H9 (cell line): ENCODE measurements at regions not wholly inside any gene's neighbourhood (a gene's known extent, or its start where the extent isn't known, plus 50 kb on each side); places are given as distances from the start of the nearest gene placed in this dataset.

ENCODE experiments used
- DNase-seq: peaks from one replicate; pipeline ENCODE4 v3.0.0-alpha.2; 2017
- H2AFZ ChIP-seq: one replicate; pipeline ENCODE4 v1.6.1; 2013; ENCODE audit warnings: mild to moderate bottlenecking, low read length, control low read depth, moderate library complexity
- H2AK5ac ChIP-seq: 2 replicates; pipeline ENCODE4 v1.6.1; 2013; ENCODE audit warnings: low read length, control low read depth, mixed read lengths; ENCODE audit not compliant: insufficient read length
- H2BK120ac ChIP-seq: one replicate; pipeline ENCODE4 v1.6.1; 2013; ENCODE audit warnings: low read depth, mild to moderate bottlenecking, low read length, control low read depth, inconsistent platforms; ENCODE audit not compliant: poor library complexity, severe bottlenecking
- H2BK12ac ChIP-seq: 2 replicates; pipeline ENCODE4 v1.6.1; 2013; ENCODE audit warnings: low read length, control low read depth, mixed read lengths, low read depth; ENCODE audit not compliant: insufficient read length
- H2BK15ac ChIP-seq: 2 replicates; pipeline ENCODE4 v1.6.1; 2013; ENCODE audit warnings: low read depth, low read length, control low read depth
- H2BK20ac ChIP-seq: one replicate; pipeline ENCODE4 v1.6.1; 2013; ENCODE audit warnings: low read depth, mild to moderate bottlenecking, low read length, control low read depth, inconsistent platforms; ENCODE audit not compliant: poor library complexity, severe bottlenecking
- H2BK5ac ChIP-seq: 2 replicates; pipeline ENCODE4 v1.6.1; 2013; ENCODE audit warnings: low read length, control low read depth, mixed read lengths; ENCODE audit not compliant: insufficient read length
- H3K14ac ChIP-seq: 2 replicates; pipeline ENCODE4 v1.6.1; 2013; ENCODE audit warnings: low read length, control low read depth; ENCODE audit not compliant: insufficient read depth
- H3K18ac ChIP-seq: 2 replicates; pipeline ENCODE4 v1.6.1; 2013; ENCODE audit warnings: low read depth, mild to moderate bottlenecking, mixed read lengths, low read length, control low read depth; ENCODE audit not compliant: insufficient read length
- H3K23ac ChIP-seq: 2 replicates; pipeline ENCODE4 v1.6.1; 2013; ENCODE audit warnings: low read length, control low read depth, mixed read lengths, low read depth; ENCODE audit not compliant: insufficient read length
- H3K23me2 ChIP-seq: 2 replicates; pipeline ENCODE4 v1.6.1; 2013; ENCODE audit warnings: low read depth, mild to moderate bottlenecking, mixed read lengths, low read length, control low read depth; ENCODE audit not compliant: insufficient read length, poor library complexity, severe bottlenecking
- H3K27ac ChIP-seq: 2 replicates; pipeline ENCODE4 v1.5.1; 2013; ENCODE audit warnings: low read length, control low read depth, mixed read lengths, low read depth; ENCODE audit not compliant: insufficient read length
- H3K27me3 ChIP-seq: 2 replicates; pipeline ENCODE4 v1.6.1; 2013; ENCODE audit warnings: low read length, control low read depth, inconsistent platforms; ENCODE audit not compliant: insufficient read depth
- H3K4ac ChIP-seq: 2 replicates; pipeline ENCODE4 v1.6.1; 2013; ENCODE audit warnings: low read depth, mild to moderate bottlenecking, control low read depth, inconsistent platforms, low read length, moderate library complexity
- H3K4me1 ChIP-seq: 2 replicates; pipeline ENCODE4 v1.6.1; 2013; ENCODE audit warnings: low read length, control low read depth, inconsistent platforms; ENCODE audit not compliant: insufficient read depth
- H3K4me2 ChIP-seq: 2 replicates; pipeline ENCODE4 v1.6.1; 2013; ENCODE audit warnings: low read length, control low read depth, mixed read lengths; ENCODE audit not compliant: insufficient read length, insufficient read depth
- H3K56ac ChIP-seq: 2 replicates; pipeline ENCODE4 v1.6.1; 2013; ENCODE audit warnings: low read depth, mild to moderate bottlenecking, mixed read lengths, low read length, control low read depth; ENCODE audit not compliant: insufficient read length
- H3K79me1 ChIP-seq: 2 replicates; pipeline ENCODE4 v1.6.1; 2013; ENCODE audit warnings: low read depth, mild to moderate bottlenecking, moderate library complexity, low read length, control low read depth, inconsistent platforms; ENCODE audit not compliant: insufficient read depth, poor library complexity, severe bottlenecking
- H3K79me2 ChIP-seq: 2 replicates; pipeline ENCODE4 v1.6.1; 2013; ENCODE audit warnings: low read length, control low read depth, inconsistent platforms; ENCODE audit not compliant: insufficient read depth
- H3K9ac ChIP-seq: 2 replicates; pipeline ENCODE4 v1.6.1; 2013; ENCODE audit warnings: low read length, control low read depth, mixed read lengths; ENCODE audit not compliant: insufficient read length; ENCODE audit errors: extremely low read depth
- H3K9me3 ChIP-seq: one replicate; pipeline ENCODE4 v1.6.1; 2013; ENCODE audit warnings: low read depth, low read length, inconsistent platforms; ENCODE audit not compliant: control insufficient read depth
- H3T11ph ChIP-seq: one replicate; pipeline ENCODE4 v1.6.1; 2013; ENCODE audit warnings: mild to moderate bottlenecking, low read length, control low read depth, inconsistent platforms
- H4K20me1 ChIP-seq: one replicate; pipeline ENCODE4 v1.6.1; 2013; ENCODE audit not compliant: control insufficient read depth, insufficient read length, insufficient read depth
- H4K5ac ChIP-seq: 2 replicates; pipeline ENCODE4 v1.6.1; 2013; ENCODE audit warnings: low read depth, mild to moderate bottlenecking, mixed read lengths, low read length, control low read depth; ENCODE audit not compliant: insufficient read length
- H4K8ac ChIP-seq: replicated peaks from 2 replicates; pipeline ENCODE4 v1.6.1; 2013; ENCODE audit warnings: low read length, control low read depth, mixed read lengths, low read depth; ENCODE audit not compliant: insufficient read length
- H4K91ac ChIP-seq: 2 replicates; pipeline ENCODE4 v1.6.1; 2013; ENCODE audit warnings: low read depth, mild to moderate bottlenecking, moderate library complexity, mixed read lengths, low read length, control low read depth; ENCODE audit not compliant: insufficient read length
- H3K27ac Mint-ChIP-seq, 3 experiments: 2 replicates in 2 of 3; 3 replicates in 1 of 3; pipeline ENCODE4 v1.8.0; 2020 to 2021; ENCODE audit warnings: mixed read lengths in 3 of 3, mild to moderate bottlenecking in 1 of 3, moderate library complexity in 1 of 3
- H3K27me3 Mint-ChIP-seq: 2 replicates; pipeline ENCODE4 v1.8.0; 2021; ENCODE audit warnings: low read depth, mild to moderate bottlenecking, moderate library complexity, mixed read lengths
- H3K36me3 Mint-ChIP-seq, 3 experiments: 2 replicates in 2 of 3; 3 replicates in 1 of 3; pipeline ENCODE4 v1.8.0; 2020 to 2021; ENCODE audit warnings: low read depth in 3 of 3, mixed read lengths in 3 of 3; ENCODE audit not compliant: insufficient read depth in 1 of 3
- H3K4me1 Mint-ChIP-seq, 2 experiments: 2 replicates each; pipeline ENCODE4 v1.8.0; 2020; ENCODE audit warnings: mixed read lengths in 2 of 2
- H3K4me3 Mint-ChIP-seq, 2 experiments: 2 replicates in 1 of 2; 3 replicates in 1 of 2; pipeline ENCODE4 v1.8.0; 2020 to 2021; ENCODE audit warnings: mild to moderate bottlenecking in 2 of 2, mixed read lengths in 2 of 2, moderate library complexity in 1 of 2
- H3K9me3 Mint-ChIP-seq, 2 experiments: 2 replicates in 1 of 2; 3 replicates in 1 of 2; pipeline ENCODE4 v1.8.0; 2020; ENCODE audit warnings: mild to moderate bottlenecking in 2 of 2, mixed read lengths in 2 of 2, moderate library complexity in 1 of 2
- WGBS: extraction: QIAGEN DNeasy Blood & Tissue Kit; methylation state at CpG from one replicate; pipeline ENCODE4 v1.1.7; 2013; ENCODE audit warnings: missing lambda C conversion rate, low lambda C conversion rate, mixed read lengths; ENCODE audit not compliant: insufficient read length; ENCODE audit errors: extremely low coverage; 5-methylcytosine and 5-hydroxymethylcytosine counted together
- TF ChIP-seq, protein P1 (sequence below): fragments of 200-600 bp; sonication (generic); conservative IDR thresholded peaks from 3 replicates; pipeline ENCODE4 v1.8.0; 2021; ENCODE audit warnings: antibody characterized with exemption, mild to moderate bottlenecking

DNA sequence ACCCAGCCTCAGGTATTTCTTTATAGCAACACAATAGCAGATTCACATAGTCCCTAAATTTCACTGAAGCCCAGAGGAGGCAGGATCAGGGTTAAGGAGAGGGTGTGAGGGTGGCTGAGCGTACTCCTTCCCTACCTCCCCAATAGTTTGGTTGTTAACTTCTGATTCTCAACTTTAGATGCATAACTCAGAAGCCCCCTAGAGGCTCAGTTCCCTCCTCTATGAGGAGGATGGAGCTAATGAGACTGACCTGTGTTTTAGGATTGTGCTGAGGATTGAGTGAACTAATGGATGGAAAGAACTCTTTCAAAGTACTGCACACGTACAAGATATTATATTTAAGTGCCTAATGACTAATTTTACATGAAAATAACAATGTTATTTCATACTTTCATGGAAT is 249.3 kb upstream of the SOX14 start:
- Histone ChIP-seq H4K8ac (no peak overlapping the region), H3K56ac (no peak overlapping the region), H3K27me3 (no peaks in the 10 kb centered on the region), H2BK15ac (no peak overlapping the region), H3K4me2 (no peak overlapping the region), H3K79me1 (no peaks in the 10 kb centered on the region), H2BK20ac (no peak overlapping the region), H2AK5ac (no peak overlapping the region), H3K14ac (no peak overlapping the region), H2AFZ (no peak overlapping the region), H3K27ac (no peak overlapping the region), H3K18ac (no peak overlapping the region), H3K9ac (no peak overlapping the region), H2BK12ac (no peak overlapping the region), H2BK120ac (no peak overlapping the region), H4K91ac (no peak overlapping the region), H3K23me2 (no peaks in the 10 kb centered on the region), H3K4me1 (no peaks in the 10 kb centered on the region), H3K4ac (no peak overlapping the region), H3T11ph (no peak overlapping the region), H3K23ac (no peak overlapping the region), H4K20me1 (no peaks in the 10 kb centered on the region), H2BK5ac (no peak overlapping the region), H4K5ac (no peak overlapping the region), H3K79me2 (no peaks in the 10 kb centered on the region), H3K9me3 (no peaks in the 10 kb centered on the region)
- H3K27ac Mint-ChIP-seq = no peak overlapping the region
- H3K4me3 Mint-ChIP-seq = no peak overlapping the region
- H3K27me3 Mint-ChIP-seq = peaks cover 2% of the 10 kb centered on the region
- no peak for DNase-seq
- H3K4me1 Mint-ChIP-seq = peaks cover under 1 to 2% of the 10 kb centered on the region in 2 experiments; a peak in 2 of 4 replicates
- WGBS = no CpG with 5 or more reads among the region's 2 CpGs
- H3K36me3 Mint-ChIP-seq = no peaks in the 10 kb centered on the region
- no peaks in the 10 kb centered on the region; a peak in 1 of 5 replicates for H3K9me3 Mint-ChIP-seq
- TF ChIP-seq, protein P1, sequence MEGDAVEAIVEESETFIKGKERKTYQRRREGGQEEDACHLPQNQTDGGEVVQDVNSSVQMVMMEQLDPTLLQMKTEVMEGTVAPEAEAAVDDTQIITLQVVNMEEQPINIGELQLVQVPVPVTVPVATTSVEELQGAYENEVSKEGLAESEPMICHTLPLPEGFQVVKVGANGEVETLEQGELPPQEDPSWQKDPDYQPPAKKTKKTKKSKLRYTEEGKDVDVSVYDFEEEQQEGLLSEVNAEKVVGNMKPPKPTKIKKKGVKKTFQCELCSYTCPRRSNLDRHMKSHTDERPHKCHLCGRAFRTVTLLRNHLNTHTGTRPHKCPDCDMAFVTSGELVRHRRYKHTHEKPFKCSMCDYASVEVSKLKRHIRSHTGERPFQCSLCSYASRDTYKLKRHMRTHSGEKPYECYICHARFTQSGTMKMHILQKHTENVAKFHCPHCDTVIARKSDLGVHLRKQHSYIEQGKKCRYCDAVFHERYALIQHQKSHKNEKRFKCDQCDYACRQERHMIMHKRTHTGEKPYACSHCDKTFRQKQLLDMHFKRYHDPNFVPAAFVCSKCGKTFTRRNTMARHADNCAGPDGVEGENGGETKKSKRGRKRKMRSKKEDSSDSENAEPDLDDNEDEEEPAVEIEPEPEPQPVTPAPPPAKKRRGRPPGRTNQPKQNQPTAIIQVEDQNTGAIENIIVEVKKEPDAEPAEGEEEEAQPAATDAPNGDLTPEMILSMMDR = peak; percentile 55
